ENCODE measurements at regions not wholly inside any gene's neighbourhood (a gene's known extent, or its start where the extent isn't known, plus 50 kb on each side); places are given as distances from the start of the nearest gene placed in this dataset.

DNA sequence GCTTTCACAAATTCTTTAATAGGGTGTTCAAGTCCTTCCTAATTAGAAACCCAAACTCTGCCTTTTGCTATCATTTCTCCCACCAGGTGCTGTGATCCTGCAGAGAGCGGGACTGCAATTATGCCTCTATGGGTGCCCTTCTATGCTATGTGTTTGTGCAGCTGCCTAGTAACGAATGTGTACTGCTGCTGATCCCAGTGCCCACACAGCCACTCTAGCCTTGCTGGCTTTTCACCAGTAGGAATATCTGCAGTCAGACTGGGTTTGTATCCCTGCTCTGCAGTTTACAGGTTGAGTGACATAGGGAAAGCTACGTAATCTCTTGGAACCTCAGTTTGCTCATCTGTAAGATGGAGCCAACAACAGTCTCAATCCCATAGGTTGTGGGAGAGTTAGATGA is 179.6 kb upstream of the IRX3 start:
- no peak overlapping the region for H2AFZ ChIP-seq (ENCODE audit: low read depth, low read length)
- H3K4me3 ChIP-seq (ENCODE audit: low read length), result no peak overlapping the region
- TF ChIP-seq POLR2AphosphoS5 (IDR thresholded peaks at IDR 0.05), result no peak
- no peak for TF ChIP-seq MXI1 (conservative IDR thresholded peaks at IDR 0.05; ENCODE audit: poor library complexity, severe bottlenecking)
- TF ChIP-seq TAF1 (IDR thresholded peaks at IDR 0.05; ENCODE audit: low read depth), result no peak
- TF ChIP-seq, protein P1, sequence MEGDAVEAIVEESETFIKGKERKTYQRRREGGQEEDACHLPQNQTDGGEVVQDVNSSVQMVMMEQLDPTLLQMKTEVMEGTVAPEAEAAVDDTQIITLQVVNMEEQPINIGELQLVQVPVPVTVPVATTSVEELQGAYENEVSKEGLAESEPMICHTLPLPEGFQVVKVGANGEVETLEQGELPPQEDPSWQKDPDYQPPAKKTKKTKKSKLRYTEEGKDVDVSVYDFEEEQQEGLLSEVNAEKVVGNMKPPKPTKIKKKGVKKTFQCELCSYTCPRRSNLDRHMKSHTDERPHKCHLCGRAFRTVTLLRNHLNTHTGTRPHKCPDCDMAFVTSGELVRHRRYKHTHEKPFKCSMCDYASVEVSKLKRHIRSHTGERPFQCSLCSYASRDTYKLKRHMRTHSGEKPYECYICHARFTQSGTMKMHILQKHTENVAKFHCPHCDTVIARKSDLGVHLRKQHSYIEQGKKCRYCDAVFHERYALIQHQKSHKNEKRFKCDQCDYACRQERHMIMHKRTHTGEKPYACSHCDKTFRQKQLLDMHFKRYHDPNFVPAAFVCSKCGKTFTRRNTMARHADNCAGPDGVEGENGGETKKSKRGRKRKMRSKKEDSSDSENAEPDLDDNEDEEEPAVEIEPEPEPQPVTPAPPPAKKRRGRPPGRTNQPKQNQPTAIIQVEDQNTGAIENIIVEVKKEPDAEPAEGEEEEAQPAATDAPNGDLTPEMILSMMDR (IDR thresholded peaks at IDR 0.05; ENCODE audit: poor library complexity, severe bottlenecking), result no peak
- TF ChIP-seq EZH2 (IDR thresholded peaks at IDR 0.05; ENCODE audit: borderline replicate concordance, insufficient read depth, low read length, poor library complexity, severe bottlenecking), result no peak
- TF ChIP-seq SMC3 (conservative IDR thresholded peaks at IDR 0.05; ENCODE audit: poor library complexity), result no peak
- TF ChIP-seq, protein P2, sequence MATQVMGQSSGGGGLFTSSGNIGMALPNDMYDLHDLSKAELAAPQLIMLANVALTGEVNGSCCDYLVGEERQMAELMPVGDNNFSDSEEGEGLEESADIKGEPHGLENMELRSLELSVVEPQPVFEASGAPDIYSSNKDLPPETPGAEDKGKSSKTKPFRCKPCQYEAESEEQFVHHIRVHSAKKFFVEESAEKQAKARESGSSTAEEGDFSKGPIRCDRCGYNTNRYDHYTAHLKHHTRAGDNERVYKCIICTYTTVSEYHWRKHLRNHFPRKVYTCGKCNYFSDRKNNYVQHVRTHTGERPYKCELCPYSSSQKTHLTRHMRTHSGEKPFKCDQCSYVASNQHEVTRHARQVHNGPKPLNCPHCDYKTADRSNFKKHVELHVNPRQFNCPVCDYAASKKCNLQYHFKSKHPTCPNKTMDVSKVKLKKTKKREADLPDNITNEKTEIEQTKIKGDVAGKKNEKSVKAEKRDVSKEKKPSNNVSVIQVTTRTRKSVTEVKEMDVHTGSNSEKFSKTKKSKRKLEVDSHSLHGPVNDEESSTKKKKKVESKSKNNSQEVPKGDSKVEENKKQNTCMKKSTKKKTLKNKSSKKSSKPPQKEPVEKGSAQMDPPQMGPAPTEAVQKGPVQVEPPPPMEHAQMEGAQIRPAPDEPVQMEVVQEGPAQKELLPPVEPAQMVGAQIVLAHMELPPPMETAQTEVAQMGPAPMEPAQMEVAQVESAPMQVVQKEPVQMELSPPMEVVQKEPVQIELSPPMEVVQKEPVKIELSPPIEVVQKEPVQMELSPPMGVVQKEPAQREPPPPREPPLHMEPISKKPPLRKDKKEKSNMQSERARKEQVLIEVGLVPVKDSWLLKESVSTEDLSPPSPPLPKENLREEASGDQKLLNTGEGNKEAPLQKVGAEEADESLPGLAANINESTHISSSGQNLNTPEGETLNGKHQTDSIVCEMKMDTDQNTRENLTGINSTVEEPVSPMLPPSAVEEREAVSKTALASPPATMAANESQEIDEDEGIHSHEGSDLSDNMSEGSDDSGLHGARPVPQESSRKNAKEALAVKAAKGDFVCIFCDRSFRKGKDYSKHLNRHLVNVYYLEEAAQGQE (IDR thresholded peaks at IDR 0.05; ENCODE audit: borderline replicate concordance), result no peak
- H3K27ac ChIP-seq (ENCODE audit: low read length), result no peak overlapping the region
- no peaks in the 10 kb centered on the region for H3K27me3 ChIP-seq (ENCODE audit: insufficient read depth, low read depth, low read length)
- H3K9me3 ChIP-seq (ENCODE audit: low read length), result no peaks in the 10 kb centered on the region
- H4K20me1 ChIP-seq (ENCODE audit: insufficient read depth), result no peaks in the 10 kb centered on the region
- no peaks in the 10 kb centered on the region for H3K79me2 ChIP-seq (replicated peaks; ENCODE audit: insufficient read depth, low read length)
- H3F3A ChIP-seq (ENCODE audit: insufficient read depth, low read length, poor library complexity, severe bottlenecking), result no peaks in the 10 kb centered on the region
- no peak overlapping the region for H3K9ac ChIP-seq (ENCODE audit: low read length)
- H3K36me3 ChIP-seq (ENCODE audit: insufficient read depth, low read length), result no peaks in the 10 kb centered on the region
- H3K4me2 ChIP-seq (ENCODE audit: low read length), result no peak overlapping the region
- H3K9me2 ChIP-seq (ENCODE audit: insufficient read depth, low read length), result no peaks in the 10 kb centered on the region

DNA sequence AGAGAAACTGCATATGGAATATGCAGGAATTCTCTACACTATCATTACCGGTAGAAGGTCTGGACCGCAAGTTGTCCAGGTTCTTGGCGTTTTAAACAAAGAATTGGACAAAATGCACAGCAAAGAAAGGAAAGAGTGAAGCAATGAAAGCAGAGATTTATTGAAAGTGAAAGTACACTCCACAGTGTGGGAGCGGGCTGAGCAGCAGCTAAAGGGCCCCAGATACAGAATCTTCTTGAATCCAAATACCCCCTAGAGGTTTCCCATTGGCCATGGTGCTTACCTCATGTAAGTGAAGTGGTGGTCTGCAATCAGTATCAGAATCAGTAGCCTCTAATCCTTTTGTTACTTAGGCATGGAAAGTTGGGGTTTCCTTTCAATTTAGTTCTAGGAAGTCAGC is 178.5 kb upstream of the IRX3 start:
- Histone ChIP-seq H3K79me2 (replicated peaks; ENCODE audit: insufficient read depth, low read length) (no peaks in the 10 kb centered on the region), H3K4me3 (ENCODE audit: low read length) (no peak overlapping the region), H3K9me2 (ENCODE audit: insufficient read depth, low read length) (no peaks in the 10 kb centered on the region), H3K9me3 (ENCODE audit: low read length) (no peaks in the 10 kb centered on the region), H3K27me3 (ENCODE audit: insufficient read depth, low read depth, low read length) (no peaks in the 10 kb centered on the region), H3K9ac (ENCODE audit: low read length) (no peak overlapping the region), H3K27ac (ENCODE audit: low read length) (no peak overlapping the region), H3K4me2 (ENCODE audit: low read length) (no peak overlapping the region), H2AFZ (ENCODE audit: low read depth, low read length) (no peak overlapping the region), H3F3A (ENCODE audit: insufficient read depth, low read length, poor library complexity, severe bottlenecking) (no peaks in the 10 kb centered on the region), H3K36me3 (ENCODE audit: insufficient read depth, low read length) (no peaks in the 10 kb centered on the region), H4K20me1 (ENCODE audit: insufficient read depth) (no peaks in the 10 kb centered on the region)
- TF ChIP-seq EP300 (conservative IDR thresholded peaks at IDR 0.05; ENCODE audit: poor library complexity, severe bottlenecking) (no peak), TAF1 (IDR thresholded peaks at IDR 0.05; ENCODE audit: low read depth) (no peak), EZH2 (IDR thresholded peaks at IDR 0.05; ENCODE audit: borderline replicate concordance, insufficient read depth, low read length, poor library complexity, severe bottlenecking) (no peak), RAD21 (conservative IDR thresholded peaks at IDR 0.05) (no peak), SMC3 (conservative IDR thresholded peaks at IDR 0.05; ENCODE audit: poor library complexity) (no peak), MXI1 (conservative IDR thresholded peaks at IDR 0.05; ENCODE audit: poor library complexity, severe bottlenecking) (no peak), POLR2AphosphoS5 (IDR thresholded peaks at IDR 0.05) (no peak)
- TF ChIP-seq, protein P1 (IDR thresholded peaks at IDR 0.05; ENCODE audit: poor library complexity, severe bottlenecking), result no peak
- TF ChIP-seq, protein P2 (IDR thresholded peaks at IDR 0.05; ENCODE audit: borderline replicate concordance), result no peak
